Activated effector memory CD4-positive, alpha-beta T cell treated with anti-CD3 and anti-CD28 coated beads, Interleukin-2, amount 50 U/mL, for 16 hours (primary cell): ENCODE measurements at regions not wholly inside any gene's neighbourhood (a gene's known extent, or its start where the extent isn't known, plus 50 kb on each side); places are given as distances from the start of the nearest gene placed in this dataset.

Source experiments
- DNase-seq: peaks from one replicate; pipeline ENCODE4 v3.0.0-alpha.2; 2020

DNA sequence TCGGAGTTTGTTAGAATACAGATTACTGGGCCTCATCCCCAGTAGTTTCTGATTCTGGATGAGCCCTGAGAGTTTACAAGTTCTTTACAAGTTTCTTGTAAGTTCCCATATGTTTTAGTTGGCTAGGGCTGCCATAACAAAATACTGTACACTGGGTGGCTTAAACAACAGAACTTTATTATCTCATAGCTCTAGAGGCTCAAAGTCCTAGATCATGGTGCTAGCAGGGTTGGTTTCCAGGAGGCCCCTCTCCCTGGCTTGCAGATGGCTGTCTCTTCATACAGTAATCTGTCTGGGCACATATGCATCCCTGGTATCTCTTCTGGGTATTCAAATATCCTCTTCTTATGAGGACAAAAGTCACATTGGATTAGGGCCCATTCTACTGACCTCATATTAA is 167.2 kb downstream of the KLF5 start:
- DNase-seq, result no peak

DNA sequence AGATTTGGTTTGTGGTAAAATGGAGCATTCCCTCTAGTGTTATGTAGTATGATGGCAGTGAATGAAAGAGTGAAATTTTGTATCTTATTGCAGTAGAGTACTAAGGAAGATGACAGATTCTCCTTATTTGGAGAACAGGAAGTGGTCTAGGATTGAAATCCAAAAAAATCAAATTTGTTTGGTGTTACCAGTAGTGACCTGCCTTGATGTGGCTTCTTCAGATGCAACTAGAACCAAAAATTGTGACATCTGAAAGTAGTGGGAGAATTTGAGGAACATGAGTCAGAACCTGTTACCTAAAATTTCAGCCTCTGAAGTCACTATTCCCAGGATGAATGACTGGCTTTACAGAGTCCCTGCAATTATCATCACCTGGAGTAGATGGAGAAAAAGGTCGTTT is 165.9 kb downstream of the KLF5 start:
- no peak for DNase-seq

DNA sequence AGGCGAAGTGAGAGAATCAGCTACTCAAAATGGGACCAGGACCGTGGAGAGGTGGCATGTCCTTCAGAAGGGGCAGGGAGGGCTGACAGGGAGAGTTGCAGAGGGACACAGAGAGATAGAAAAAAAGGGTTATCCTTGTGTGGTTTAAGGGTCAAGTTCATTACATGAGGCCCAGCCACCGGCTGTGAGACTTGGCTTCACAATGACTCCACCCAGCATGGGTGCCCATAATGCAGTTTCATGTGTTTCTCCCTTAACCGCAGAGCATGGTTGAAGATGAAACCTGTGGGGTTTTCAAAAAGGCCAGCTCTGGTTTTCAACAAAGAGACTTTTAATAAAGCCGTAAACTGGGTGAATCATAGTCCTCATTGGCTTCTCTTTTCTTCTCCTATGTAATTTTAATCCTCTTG is 164.6 kb downstream of the KLF5 start:
- no peak for DNase-seq

DNA sequence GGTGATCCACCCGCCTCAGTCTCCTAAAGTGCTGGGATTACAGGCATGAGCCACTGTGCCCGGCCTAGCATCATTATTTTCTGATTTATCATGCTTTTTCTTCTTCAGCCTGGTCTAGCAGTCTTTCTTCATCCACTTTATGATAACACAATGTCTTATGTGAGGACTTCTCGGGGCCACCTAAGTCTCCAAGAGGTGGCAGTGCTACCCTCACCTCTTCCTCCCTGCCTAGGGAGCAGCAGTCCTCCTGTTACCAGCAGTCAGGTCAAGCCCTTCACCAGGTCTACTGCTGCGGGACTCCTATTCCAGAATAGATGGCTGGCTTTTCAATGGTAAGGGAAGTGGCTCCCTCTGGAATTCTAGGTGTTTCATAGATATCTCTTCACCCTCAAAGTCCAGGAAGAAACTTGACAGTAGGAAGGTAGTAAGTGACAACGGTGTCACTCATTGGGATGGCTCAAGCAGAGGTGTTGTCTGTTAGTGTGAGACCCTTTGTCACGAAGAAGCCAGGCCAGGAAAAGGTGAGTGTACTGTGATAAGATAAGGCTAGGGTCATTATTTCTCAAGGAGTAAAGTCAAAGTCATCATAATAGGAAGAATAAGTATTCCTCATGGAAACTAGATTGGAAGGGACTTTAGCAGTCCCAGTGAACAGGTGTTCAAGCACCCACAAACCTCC is 164.0 kb downstream of the KLF5 start:
- DNase-seq, result no peak

DNA sequence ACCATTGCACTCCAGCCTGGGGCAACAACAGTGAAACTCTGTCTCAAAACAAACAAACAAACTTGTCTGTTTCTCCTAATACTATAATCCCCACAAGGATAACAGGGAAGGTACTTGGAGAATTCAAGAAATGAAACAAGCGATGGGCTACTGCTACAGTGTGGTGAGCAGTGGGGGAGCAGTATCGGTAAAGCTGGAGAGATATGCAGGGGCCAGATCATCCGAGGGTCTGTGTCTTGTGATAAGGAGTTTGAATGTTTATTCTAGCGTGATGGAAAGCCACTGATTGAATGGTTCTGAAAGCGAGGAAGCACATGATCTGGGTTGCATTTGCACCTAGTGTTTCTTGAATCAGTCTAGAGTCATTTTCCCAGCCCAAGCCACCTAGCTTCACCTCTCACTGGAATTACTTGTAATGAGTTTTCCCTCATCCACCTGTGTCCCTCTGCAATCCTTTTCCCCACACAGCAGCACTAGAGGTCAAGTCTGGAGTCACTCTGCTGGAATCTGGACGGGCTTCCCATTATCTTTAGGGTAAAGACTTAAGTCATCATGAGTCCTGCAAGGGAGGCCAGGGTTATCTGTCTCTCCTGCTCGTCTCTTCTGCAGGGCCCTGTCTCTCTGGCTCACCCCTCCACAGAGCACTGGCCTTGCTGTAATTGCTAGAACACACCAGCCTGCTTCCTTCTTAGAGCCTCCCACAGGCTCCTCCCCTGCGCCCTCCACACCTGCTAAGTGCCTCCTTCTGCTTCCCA is 162.3 kb downstream of the KLF5 start:
- no peak for DNase-seq

DNA sequence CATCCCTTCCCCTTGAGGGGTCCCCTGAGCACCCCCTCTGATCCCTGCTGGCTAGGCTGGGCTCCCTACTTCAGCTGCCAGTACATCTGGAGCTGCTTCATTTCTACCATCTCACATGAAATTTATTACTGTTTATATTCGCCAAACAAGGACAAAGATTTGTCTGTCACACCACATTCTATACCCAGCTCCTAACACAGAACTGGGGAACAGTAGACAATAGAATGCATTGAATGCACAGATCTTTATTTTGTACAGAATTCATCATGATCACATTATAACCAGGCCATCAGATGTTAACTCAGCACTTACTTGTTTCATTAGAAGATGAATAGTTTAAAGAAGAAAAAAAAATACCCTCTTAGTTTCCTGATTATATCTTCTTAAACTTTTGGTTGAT is 159.4 kb downstream of the KLF5 start:
- no peak for DNase-seq

DNA sequence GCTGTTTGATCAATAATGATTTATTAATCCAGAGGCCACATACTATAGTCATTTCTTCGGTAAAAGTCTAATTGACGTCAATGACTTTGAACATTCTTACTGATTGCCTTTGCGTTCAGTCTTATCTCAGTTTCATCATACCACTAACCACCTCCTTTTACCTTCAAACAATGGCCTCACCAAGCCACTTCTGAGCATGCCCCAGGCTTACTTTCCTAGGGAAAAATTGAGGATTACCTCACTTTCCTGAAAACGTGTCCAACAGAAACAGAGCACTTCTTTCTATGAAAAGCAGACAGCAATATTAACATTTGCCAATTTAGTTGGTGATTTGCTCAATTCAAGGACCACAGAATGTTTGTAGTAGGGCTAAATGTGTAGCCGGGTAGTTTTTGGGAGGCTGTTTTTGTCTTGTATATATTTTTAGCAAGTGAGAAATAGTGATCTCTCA is 157.6 kb downstream of the KLF5 start:
- no peak for DNase-seq

DNA sequence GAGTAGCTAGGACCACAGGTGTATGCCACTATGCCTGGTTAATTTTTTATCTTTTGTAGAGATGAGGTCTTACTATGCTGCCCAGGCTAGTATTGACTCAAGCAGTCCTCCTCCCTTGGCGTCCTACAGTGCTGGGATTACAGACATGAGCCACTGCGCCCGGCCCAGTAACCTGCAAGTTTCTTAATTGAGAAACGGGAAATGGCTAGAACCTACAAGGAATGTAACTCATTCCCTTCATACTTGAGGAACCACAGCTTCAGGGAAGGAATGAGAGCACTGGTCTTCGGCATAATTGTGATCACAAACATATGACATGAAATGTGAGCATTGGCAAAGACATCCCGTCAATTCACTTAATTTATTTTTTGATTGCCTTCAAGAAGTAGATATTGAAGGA is 157.0 kb downstream of the KLF5 start:
- DNase-seq, result no peak

DNA sequence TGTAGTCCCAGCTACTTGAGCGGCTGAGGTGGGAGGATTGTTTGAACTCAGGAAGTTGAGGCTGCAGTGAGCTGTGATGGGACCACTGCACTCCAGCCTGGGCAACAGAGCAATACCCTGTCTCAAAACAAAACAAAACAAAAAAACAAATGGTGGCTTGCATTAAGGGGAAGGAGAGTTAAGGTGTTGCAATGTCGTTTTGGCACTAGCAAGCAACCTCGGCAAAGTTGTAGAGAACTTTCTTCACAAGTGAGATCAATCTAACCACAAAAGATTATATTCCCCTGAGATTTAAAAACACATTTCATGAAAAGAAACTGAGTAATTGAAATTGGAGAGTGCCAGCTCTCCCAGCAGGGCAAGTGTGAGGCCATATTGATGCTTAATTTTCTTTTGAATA is 153.7 kb downstream of the KLF5 start:
- no peak for DNase-seq

DNA sequence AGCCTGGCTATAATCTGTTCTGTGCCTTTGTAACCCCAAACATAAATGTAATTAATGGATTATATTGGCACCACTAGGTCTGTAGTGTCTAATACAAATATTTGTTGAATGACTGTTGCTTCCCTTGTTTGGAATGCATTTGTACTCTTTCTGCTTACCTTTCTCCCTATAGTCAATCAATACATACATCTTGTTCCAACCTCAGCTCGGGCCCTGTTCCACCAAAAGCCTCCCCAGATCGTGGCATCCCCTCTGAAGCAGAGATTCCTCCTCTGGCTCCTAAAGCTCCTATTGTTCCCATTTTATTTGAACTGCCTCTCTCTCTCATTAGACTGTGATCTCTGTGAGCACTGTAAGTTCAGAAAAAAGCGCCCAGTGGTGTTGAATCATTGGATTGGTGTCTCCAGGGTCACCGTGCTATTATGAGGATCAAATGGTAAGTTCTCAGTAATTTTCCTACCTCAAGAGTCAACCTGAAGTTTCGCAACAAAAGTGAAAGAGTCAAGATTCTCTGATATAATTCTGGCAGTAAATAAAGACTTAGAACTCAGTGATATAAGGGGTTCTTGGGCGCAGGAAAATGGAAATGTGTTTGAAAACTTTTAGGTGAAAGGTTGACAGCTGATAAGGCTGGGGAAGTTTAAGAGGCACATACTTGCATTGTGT is 151.5 kb downstream of the KLF5 start:
- DNase-seq, result no peak

DNA sequence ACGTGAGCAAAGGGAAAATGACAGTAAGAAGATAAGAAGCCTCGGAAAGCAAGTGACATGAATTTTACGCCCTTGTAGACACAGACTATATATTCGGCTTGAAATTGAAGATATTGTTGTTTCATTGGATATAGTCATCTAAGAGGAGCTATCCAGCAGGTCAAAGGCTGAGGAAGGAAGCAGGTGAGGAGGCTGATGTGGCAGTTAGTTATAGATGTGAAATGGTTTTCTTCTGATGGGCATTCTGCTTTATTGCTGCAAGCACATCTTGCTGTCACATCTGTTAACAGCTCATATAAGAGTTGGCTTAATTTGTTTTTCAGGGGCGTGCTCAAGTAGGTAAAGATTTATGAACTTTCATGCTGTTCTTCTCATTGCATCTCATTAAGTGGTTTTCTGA is 146.1 kb downstream of the KLF5 start:
- DNase-seq, result no peak

DNA sequence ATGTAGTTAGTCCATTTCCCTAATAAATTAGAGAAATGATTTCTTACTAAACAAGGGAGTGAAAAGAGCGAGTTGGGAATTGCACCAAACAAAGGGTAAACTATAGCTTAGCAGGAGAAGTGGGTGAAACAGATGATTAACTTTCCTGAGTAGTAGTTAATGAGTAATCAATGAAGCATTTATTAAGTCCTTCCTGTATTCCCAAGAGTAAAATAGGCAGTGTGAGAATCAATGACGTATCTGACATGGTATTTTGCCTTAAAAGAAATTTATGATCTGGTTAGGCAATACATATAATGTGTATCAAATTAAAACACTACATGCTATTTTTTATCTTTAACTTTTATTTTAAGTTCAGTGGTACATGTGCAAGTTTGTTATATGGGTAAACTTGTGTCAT is 142.8 kb downstream of the KLF5 start:
- DNase-seq, result no peak

DNA sequence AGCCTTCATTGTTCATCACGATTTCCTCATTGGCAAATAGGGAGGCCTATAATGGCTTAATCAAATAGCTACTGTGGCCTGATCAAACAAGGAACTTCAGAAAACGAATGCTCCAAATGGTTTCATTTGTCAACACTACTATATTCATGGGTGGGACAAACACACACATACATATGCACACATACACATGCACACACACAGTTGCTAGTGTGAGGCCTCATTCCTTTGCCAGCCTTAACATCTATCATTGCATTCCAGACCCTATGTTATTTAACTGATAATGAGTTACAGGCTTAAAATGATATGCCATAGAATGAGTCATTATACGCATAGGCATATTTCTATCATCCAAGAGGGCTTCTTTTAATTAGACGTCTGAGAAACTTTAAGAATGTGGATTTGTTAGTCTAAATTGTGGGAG is 140.2 kb downstream of the KLF5 start:
- no peak for DNase-seq

DNA sequence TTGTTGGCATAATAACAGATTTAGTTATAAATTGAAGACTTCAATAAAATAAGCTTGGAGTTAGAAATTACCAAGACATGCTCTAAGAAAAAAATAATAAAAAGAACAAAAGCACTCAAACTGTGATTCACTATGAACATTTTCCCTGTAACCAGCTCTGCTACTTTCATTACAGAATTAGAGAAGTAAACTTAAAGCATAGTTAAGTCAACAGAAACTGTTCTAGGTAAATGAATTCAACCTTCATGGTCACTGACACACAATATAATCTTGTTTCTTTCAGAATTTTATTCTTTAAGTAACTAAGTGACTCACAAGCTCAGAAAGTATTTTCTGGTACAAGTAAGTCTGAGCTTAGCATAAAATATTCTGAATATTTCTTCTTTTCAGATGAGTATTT is 136.3 kb downstream of the KLF5 start:
- no peak for DNase-seq

DNA sequence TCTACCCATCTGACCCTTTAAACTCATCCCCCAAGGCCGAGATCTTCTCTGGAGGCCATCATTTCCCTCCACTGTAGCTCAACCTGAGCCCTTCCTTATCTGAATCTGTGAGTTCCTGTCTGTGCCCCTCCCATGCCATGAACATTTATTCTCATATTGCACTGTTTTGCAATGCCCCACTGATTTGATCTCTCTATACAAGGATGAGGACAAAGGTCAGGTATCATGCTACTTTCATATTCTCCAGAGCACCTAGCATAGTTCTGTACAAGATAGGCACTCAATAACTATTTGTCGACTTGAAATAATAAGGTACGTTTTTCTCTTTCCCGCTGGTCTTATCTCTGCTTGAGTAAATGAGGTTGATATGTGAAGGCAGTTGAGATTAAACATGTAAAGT is 135.5 kb downstream of the KLF5 start:
- DNase-seq, result no peak

DNA sequence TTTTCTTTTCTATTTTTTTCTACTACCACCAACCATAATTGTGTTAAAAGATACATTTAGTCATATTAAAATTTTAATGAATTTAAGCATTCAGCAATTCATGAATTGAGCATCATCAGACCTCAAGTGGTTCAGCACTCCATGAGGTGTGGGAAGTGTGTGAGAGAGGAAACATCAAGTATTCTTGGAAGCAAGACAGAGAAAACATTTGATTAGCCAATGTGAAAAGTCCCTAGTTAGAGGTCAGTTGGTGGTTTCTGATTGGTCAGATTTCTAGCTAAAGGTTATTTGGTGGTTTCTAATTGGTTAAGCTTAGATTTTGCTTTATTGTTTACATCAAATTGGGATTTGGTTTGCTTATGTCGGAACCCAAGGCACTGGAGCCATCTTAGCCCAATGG is 134.7 kb downstream of the KLF5 start:
- no peak for DNase-seq

DNA sequence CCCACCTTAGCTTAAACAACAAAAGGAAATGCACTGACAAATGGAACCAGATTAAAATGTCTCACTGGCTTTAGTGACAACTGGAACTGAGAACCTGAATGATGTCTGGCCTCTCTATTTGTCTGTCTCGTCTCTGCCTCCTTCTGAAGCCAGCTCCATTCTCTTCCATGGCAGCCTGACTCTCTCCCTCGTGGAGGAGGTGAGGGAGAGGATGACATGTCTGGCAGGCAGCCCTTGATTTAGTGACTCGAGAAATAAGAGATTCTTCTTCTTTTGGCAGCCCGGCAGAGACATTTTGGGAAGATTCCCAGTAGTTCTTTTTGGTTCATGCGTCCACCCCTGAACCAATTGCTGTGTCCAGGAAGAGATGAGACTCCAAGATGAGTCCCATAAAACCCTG is 131.7 kb downstream of the KLF5 start:
- DNase-seq, result no peak

DNA sequence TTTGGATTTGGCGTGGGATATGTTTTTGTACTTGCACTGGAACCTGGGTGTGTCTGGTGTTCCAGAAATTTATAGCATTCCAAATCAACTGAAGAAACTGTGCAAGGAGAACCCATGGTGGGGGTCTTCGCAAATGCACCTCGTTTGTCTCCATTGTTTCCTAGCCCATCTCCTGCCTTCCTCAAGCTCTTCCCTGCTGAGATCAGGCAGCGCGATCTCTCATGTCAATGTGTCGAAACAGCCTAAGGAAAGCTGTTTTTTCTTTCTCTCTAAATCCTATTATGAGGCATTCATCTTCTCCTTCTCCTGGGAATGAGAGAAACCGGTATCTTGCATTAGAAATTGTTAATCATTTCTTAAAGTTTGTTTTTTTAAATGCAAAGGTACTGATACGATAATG is 131.0 kb downstream of the KLF5 start:
- no peak for DNase-seq

DNA sequence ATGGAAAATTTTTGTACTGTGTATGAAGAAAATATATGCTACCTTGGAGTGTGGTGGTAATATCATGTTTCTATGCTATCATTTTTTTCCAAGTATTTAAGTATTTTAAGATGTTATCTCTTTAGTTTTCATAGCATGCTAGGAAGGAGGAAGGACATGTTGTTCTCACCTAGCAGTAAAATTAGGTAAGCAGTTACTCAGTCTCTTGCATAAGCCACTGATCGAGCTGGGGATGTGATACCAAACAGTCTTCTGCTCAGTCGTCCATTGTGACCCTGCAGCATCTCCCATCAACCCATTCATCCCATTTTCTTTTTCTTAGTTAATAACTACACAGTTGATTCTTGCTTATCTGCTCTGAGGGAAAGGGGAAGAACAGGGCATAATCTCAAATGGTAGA is 130.6 kb downstream of the KLF5 start:
- DNase-seq, result no peak

DNA sequence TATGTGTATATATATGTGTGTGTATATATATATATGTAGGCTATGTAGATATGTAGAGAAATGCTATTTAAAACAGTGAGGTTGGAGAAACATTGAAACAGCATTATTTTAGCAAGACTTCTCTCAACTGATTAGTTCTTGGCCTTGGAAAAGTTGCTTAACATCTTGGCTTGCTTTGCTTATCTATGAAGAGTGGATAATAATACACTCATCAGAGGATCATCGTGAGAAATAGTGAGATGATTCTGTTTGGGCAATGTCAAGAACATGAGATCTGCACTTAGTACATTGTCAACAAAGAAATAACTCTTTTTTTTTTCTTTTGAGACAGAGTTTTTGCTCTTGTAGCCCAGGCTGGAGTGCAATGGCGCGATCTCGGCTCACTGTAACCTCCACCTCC is 128.3 kb downstream of the KLF5 start:
- no peak for DNase-seq

DNA sequence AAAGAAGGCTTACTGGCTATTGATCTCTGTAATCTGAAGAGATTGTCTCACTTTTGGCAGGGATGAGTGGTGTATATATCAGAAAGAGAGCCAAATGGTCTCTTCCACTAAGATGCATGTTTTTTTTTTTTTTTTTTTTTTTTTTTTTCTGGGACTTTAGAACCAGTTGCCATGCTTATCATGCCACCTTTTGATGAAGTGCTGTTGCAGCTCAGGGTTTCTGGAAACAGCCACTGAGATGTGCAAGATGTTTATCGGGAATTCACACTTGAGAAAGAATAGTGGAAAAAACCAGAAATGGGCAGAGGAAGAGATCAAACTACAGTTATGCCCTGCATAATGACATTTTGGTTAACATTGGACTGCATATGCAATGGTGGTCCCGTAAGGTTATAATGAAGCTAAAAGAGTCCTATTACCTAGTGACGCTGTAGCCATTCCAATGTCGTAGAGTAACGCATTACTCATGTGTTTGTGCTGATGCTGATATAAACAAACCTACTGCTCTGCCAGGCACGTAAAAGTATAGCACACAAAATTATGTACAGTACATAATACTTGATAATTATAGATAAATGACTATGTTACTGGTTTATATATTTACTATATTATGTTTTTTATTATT is 121.0 kb downstream of the KLF5 start:
- no peak for DNase-seq

DNA sequence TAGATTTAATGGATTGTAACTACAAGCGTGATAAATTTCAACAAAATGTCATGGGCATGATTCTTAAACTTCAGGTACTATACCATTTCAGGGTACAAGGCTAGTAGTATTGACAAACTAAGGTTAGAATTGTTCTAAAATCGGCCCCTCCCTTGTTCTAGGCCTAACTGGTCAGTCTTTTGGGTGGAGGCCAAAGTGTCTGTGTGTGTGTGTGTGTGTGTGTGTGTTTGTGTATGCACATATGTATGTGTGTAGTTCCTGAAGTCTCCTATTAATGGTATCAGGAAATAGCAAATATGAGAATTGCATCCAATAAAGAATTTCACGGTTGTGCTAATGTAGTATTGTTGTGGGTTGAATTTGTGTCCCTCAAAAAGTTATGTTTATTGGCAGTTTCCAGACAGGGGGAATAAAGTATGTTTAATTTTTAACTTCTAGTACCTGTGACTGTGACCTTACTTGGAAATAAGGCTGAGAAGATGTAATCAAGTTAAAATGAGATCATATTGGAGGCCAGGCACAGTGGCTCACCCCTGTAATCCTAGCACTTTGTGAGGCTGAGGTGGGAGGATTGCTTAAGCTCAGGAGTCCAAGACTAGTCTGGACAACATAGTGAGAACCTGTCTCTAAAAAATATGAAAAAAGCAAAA is 119.2 kb downstream of the KLF5 start:
- no peak for DNase-seq

DNA sequence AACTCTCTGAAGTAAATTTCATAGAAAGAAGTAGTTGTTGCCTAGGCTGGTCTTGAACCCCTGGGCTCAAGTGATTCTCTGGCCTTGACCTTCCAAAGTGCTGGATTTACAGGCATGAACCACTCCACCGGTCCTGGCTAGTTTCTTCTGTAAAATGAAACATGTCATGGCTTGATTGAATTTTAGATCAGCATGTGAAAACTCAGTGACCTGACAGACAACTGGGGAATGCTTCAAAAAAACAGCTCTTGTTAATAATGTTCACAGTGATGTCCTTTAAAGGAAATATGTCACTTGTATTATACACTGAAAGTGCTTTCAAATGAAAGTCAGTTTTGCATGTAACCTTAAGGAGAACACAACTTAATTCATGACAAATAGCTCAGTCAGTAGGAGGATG is 118.2 kb downstream of the KLF5 start:
- DNase-seq, result no peak
